AG04450 (cell line): ENCODE measurements at regions not wholly inside any gene's neighbourhood (a gene's known extent, or its start where the extent isn't known, plus 50 kb on each side); places are given as distances from the start of the nearest gene placed in this dataset.

Source experiments
- CTCF ChIA-PET: fragments of 300-600, 350-600 bp; formaldehyde crosslinking; extraction: SDS; loops from one replicate; lab custom pipeline; 2022; ENCODE audit warnings: antibody characterized with exemption, inconsistent platforms; lab: Charles Lee
- POLR2A ChIA-PET: fragments of 350-600 bp; formaldehyde crosslinking; extraction: SDS; loops from one replicate; lab custom pipeline; 2021; ENCODE audit warnings: antibody characterized with exemption, inconsistent platforms; lab: Yijun Ruan, JAX
- DNase-seq: peaks from one replicate; pipeline ENCODE4 v3.0.0-alpha.2; 2011; ENCODE audit warnings: low read depth, low spot score
- H3K27ac ChIP-seq: one replicate; pipeline ENCODE4 v1.5.1; 2012; ENCODE audit warnings: low read depth, low read length, control low read depth
- H3K27me3 ChIP-seq: one replicate; pipeline ENCODE4 v1.6.0; 2012; ENCODE audit warnings: low read length; ENCODE audit not compliant: control insufficient read depth, insufficient read depth
- H3K4me3 ChIP-seq: 2 replicates; pipeline ENCODE4 v1.5.1; 2011; ENCODE audit warnings: mild to moderate bottlenecking, low read depth, low read length, control low read depth
- H3K9me3 ChIP-seq: 2 replicates; pipeline ENCODE4 v1.5.1; 2012; ENCODE audit warnings: low read length; ENCODE audit not compliant: control insufficient read depth, insufficient read depth
- TF ChIP-seq, protein P1 (sequence below): IDR thresholded peaks from 2 replicates; pipeline ENCODE4 v1.5.1; 2011; ENCODE audit warnings: low read depth, low read length, control low read depth, inconsistent platforms

DNA sequence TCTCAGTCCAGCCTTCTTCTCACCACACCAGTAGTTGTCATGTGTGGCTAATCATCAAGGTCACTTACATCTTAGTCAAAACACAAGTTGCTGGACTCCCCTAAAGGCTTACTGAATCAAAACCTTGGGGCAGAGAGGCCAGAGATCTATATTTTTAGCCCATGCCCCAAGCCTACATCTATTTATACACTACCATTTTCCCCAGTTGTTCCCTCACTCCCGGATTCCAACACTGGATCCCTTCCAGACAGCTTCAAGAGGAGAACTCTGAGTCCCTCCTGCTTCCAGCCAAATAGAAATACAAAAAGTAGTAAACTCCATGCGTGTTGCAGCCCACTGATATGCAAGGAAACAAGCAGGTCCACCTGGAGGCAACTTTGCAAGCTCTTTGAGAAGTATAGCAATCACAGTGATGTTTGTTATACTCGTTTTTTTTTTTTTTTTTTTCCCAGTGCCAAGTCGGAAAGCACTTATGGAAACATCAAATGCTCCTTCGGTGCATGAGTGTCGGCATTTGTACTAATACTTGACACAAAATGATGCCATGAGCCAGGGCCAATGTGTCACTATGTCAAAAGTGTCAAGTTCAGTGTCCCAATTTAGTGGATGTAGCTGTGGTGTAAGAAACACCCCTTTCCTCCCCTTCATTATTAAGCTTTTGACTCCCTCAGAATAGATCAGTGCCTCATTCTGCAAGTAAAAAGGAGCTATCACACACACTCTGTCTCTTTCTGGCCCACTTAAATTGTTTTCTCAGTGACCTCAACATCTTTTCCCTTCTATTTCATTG is 594.2 kb upstream of the SGCD start:
- ChIA-PET CTCF (no interaction called here), POLR2A (no interaction called here)
- Histone ChIP-seq H3K9me3 (peaks cover 21% of the 10 kb centered on the region), H3K27ac (no peak overlapping the region), H3K27me3 (peaks cover 7% of the 10 kb centered on the region), H3K4me3 (no peak overlapping the region)
- TF ChIP-seq, protein P1, sequence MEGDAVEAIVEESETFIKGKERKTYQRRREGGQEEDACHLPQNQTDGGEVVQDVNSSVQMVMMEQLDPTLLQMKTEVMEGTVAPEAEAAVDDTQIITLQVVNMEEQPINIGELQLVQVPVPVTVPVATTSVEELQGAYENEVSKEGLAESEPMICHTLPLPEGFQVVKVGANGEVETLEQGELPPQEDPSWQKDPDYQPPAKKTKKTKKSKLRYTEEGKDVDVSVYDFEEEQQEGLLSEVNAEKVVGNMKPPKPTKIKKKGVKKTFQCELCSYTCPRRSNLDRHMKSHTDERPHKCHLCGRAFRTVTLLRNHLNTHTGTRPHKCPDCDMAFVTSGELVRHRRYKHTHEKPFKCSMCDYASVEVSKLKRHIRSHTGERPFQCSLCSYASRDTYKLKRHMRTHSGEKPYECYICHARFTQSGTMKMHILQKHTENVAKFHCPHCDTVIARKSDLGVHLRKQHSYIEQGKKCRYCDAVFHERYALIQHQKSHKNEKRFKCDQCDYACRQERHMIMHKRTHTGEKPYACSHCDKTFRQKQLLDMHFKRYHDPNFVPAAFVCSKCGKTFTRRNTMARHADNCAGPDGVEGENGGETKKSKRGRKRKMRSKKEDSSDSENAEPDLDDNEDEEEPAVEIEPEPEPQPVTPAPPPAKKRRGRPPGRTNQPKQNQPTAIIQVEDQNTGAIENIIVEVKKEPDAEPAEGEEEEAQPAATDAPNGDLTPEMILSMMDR, result no peak
- no peak for DNase-seq

DNA sequence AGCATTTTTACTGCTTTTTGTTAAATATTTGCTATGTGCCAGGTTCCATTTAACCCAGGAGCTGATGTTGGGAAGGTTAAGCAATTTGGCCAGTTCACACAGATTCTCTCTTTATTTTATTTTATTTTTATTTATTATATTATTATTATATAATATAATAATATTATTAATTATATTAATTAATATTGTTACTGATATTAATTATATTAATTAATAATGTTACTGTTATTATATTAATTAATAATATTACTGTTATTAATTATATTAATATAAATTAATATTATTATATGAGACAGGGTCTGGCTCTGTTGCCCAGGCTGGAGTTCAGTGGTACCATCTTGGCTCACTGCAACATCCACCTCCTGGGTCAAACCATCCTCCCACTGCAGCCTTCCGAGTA is 593.0 kb upstream of the SGCD start:
- H3K9me3 ChIP-seq, result peaks cover 12% of the 10 kb centered on the region
- H3K27ac ChIP-seq, result no peak overlapping the region
- ChIA-PET CTCF (no interaction called here), POLR2A (no interaction called here)
- DNase-seq, result no peak
- peaks cover 2% of the 10 kb centered on the region for H3K27me3 ChIP-seq
- no peak overlapping the region for H3K4me3 ChIP-seq
- TF ChIP-seq, protein P1, result no peak

DNA sequence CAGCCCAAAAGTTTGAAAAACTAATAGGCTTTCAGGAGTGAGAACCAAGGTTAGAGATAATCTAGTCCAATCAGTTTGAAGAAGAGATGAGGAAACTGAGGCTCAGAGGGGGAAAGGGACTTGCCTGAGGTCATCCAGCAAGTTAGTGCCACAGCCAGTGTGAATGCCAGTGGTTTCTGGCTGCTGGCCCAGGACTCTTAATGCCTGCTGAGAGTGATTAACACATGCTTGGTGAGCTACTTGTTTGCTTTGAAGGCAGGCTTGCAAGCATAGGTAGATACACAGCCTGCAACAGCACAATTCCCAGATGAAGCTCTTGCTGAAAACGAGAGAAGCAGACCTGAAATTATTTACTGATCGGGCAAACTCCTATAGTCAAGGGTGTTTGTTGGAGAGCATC is 591.6 kb upstream of the SGCD start:
- DNase-seq, result no peak
- Histone ChIP-seq H3K9me3 (peaks cover 3% of the 10 kb centered on the region; the same call in 1 of the 2 replicates), H3K4me3 (no peak overlapping the region), H3K27ac (no peak overlapping the region), H3K27me3 (no peaks in the 10 kb centered on the region)
- POLR2A ChIA-PET, result no interaction called here
- CTCF ChIA-PET, result no interaction called here
- TF ChIP-seq, protein P1, result no peak

DNA sequence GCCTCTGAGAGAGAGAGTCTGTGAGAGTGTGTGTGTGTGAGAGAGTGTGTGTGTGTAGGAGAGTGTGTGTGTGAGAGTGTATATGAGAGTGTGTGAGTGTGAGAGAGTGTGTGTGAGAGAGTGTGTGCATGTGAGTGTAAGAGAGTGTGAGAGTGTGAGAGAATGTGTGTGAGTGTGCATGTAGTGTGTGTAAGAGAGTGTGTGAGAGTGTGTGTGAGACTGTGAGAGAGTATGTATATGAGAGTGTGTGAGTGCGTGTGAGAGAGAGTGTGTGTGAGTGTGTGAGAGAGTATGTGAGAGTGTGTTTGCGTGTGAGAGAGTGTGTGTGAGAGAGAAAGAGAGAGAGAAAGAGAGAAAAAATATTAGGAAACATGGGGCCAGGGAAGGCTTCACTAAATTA is 588.3 kb upstream of the SGCD start:
- Histone ChIP-seq H3K4me3 (no peak overlapping the region), H3K9me3 (peaks cover 3% of the 10 kb centered on the region; the same call in 1 of the 2 replicates), H3K27ac (no peak overlapping the region), H3K27me3 (no peaks in the 10 kb centered on the region)
- POLR2A ChIA-PET, result no interaction called here
- DNase-seq, result no peak
- TF ChIP-seq, protein P1, result no peak
- CTCF ChIA-PET, result no interaction called here

DNA sequence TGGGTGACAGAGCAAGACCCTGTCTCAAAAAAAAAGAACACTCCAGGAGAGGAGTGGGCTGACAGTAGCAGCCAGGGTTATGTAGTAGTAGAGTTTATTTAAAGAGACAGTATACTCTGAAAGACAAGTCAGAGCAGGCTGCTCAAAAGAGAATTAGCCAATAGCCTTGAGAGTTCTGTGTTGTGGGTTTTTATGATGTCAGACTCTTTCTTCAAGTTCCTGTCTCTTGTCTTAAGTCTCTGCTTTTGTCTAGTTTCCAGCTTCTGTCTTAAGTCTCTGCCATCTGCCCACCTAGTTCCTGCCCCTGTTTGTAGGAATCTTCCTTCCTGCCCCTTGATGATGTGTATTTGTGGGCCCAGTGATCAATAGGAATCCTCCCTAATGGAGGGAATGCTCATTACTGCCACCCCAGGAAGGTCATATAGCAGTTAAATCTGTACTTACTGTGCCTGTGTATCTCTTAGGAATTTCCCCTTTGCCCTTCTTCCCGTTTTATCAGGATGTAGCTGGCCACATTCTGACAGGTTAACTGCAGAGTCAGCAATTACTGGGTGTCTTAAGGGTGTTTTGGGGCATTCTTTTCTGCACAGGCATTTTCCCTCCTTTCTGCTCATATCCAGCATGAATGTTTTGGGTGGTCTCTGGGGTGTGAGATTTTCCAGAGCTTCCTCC is 580.5 kb upstream of the SGCD start:
- no peaks in the 10 kb centered on the region for H3K9me3 ChIP-seq
- H3K27ac ChIP-seq, result no peak overlapping the region
- H3K27me3 ChIP-seq, result no peaks in the 10 kb centered on the region
- DNase-seq, result no peak
- CTCF ChIA-PET, result no interaction called here
- POLR2A ChIA-PET, result no interaction called here
- TF ChIP-seq, protein P1, result no peak
- no peak overlapping the region for H3K4me3 ChIP-seq
